HG02938 (cell line): ENCODE measurements at regions not wholly inside any gene's neighbourhood (a gene's known extent, or its start where the extent isn't known, plus 50 kb on each side); places are given as distances from the start of the nearest gene placed in this dataset.
"Not testable (repeated sequence)": the region's sequence is repeated elsewhere in the genome, so short reads cannot be mapped to it uniquely, and the experiment has no call there.

ENCODE experiments used
- ATAC-seq: cut with Tn5 transposase; IDR thresholded peaks from one replicate; pipeline ENCODE4 v1.9.1; 2021; ENCODE audit warnings: mild to moderate bottlenecking, moderate library complexity; ENCODE audit not compliant: unreplicated experiment

GRCh38 chr10:9229702-9230244 is 1175.3 kb downstream of the GATA3 start:
- no peak for ATAC-seq

GRCh38 chr10:9230625-9231024 is 1176.1 kb downstream of the GATA3 start:
- no peak for ATAC-seq

- ATAC-seq = no peak
Measured at GRCh38 chr10:9234191-9234590, 1179.7 kb downstream of the GATA3 start.

GRCh38 chr10:9238041-9238440 is 1183.6 kb downstream of the GATA3 start:
- no peak for ATAC-seq

- no peak for ATAC-seq
Measured at GRCh38 chr10:9239298-9239697, 1184.8 kb downstream of the GATA3 start.

- ATAC-seq = no peak
Measured at GRCh38 chr10:9243941-9244411, 1189.5 kb downstream of the GATA3 start.

- no peak for ATAC-seq
Measured at GRCh38 chr10:9244864-9245263, 1190.4 kb downstream of the GATA3 start.

GRCh38 chr10:9253121-9253520 is 1198.6 kb downstream of the GATA3 start:
- no peak for ATAC-seq

- ATAC-seq = no peak
Measured at GRCh38 chr10:9254353-9254752, 1199.9 kb downstream of the GATA3 start.

GRCh38 chr10:9260690-9261089 is 1206.2 kb downstream of the GATA3 start:
- ATAC-seq = no peak

- no peak for ATAC-seq
Measured at GRCh38 chr10:9262770-9263169, 1208.3 kb downstream of the GATA3 start.

GRCh38 chr10:9268176-9268575 is 1213.7 kb downstream of the GATA3 start:
- no peak for ATAC-seq

- ATAC-seq = not testable (repeated sequence)
Measured at GRCh38 chr10:9273126-9273833, 1218.8 kb downstream of the GATA3 start.

GRCh38 chr10:9274206-9274755 is 1219.8 kb downstream of the GATA3 start:
- ATAC-seq = no peak

- ATAC-seq = no peak
Measured at GRCh38 chr10:9275861-9276260, 1221.4 kb downstream of the GATA3 start.

GRCh38 chr10:9285690-9286089 is 1231.2 kb downstream of the GATA3 start:
- no peak for ATAC-seq

- no peak for ATAC-seq
Measured at GRCh38 chr10:9289811-9290210, 1235.3 kb downstream of the GATA3 start.

GRCh38 chr10:9291081-9291480 is 1236.6 kb downstream of the GATA3 start:
- no peak for ATAC-seq

GRCh38 chr10:9294132-9294663 is 1239.7 kb downstream of the GATA3 start:
- peak; percentile 55 for ATAC-seq

GRCh38 chr10:9294865-9295264 is 1240.4 kb downstream of the GATA3 start:
- peak; percentile 89 for ATAC-seq

GRCh38 chr10:9296190-9296589 is 1241.7 kb downstream of the GATA3 start:
- ATAC-seq = no peak

- ATAC-seq = no peak
Measured at GRCh38 chr10:9297580-9297979, 1243.1 kb downstream of the GATA3 start.
